K562 (cell line): ENCODE measurements at regions not wholly inside any gene's neighbourhood (a gene's known extent, or its start where the extent isn't known, plus 50 kb on each side); places are given as distances from the start of the nearest gene placed in this dataset.

Source experiments
- ATAC-seq: fragments of 200-7000 bp; cut with Tn5 transposase; 3 replicates; pipeline ENCODE4 v1.9.1; 2020; ENCODE audit warnings: moderate library complexity
- BruUV-seq: library from RNA; stranded (reverse); fragments of 400-500 nt; replicated peaks from 2 replicates; lab custom pipeline; 2021; lab: Mats Ljungman, UMichigan
- CTCF ChIA-PET: fragments of 300-600 bp; formaldehyde crosslinking; extraction: SDS; loops from one replicate; lab custom pipeline; 2021; ENCODE audit warnings: low intra/inter-chr PET ratio; lab: Yijun Ruan, JAX
- POLR2A ChIA-PET: fragments of 300-600, 350-650 bp; sonication (Branson Sonifier 250); formaldehyde crosslinking; extraction: SDS; loops from one replicate; lab custom pipeline; 2021; ENCODE audit warnings: antibody characterized with exemption, inconsistent platforms; lab: Yijun Ruan, JAX
- DNase-seq, 4 experiments: peaks; one replicate each; pipeline versions ENCODE4 v3.0.0 to v3.0.0-alpha.2; 2011 to 2018; ENCODE audit warnings: low spot score in 3 of 4, mixed read lengths in 3 of 4; ENCODE audit errors: extremely low read depth in 1 of 4
- FAIRE-seq: peaks from 2 replicates; lab custom pipeline; 2011; peaks lifted over from hg19 to GRCh38; lab: Jason Lieb, UNC
- H2AFZ ChIP-seq: 2 replicates; pipeline ENCODE4 v1.6.0; 2011; ENCODE audit warnings: low read depth, low read length, control low read depth, inconsistent platforms
- H3K27ac ChIP-seq: fragments of 200-600 bp; 3 replicates; pipeline ENCODE4 v1.8.0; 2011; ENCODE audit warnings: low read depth, mild to moderate bottlenecking, control low read depth, inconsistent platforms, low read length, moderate library complexity, mixed read lengths; ENCODE audit errors: extremely low read depth
- H3K27me3 ChIP-seq, 2 experiments: fragments of 300-600 bp in 1 of 2; 2 replicates in 1 of 2; 3 replicates in 1 of 2; pipeline versions ENCODE4 v1.6.0 to v1.8.0; 2011; ENCODE audit warnings: inconsistent platforms in 2 of 2, low read length in 2 of 2, mild to moderate bottlenecking in 1 of 2, mixed read lengths in 1 of 2, moderate library complexity in 1 of 2; ENCODE audit not compliant: control insufficient read depth in 2 of 2, insufficient read depth in 2 of 2
- H3K36me3 ChIP-seq: fragments of 300-600 bp; 3 replicates; pipeline ENCODE4 v1.8.0; 2011; ENCODE audit warnings: mild to moderate bottlenecking, low read length, inconsistent platforms; ENCODE audit not compliant: control insufficient read depth, insufficient read depth
- H3K4me1 ChIP-seq, 2 experiments: fragments of 200-600 bp in 1 of 2; replicated peaks in 1 of 2; 2 replicates in 1 of 2; 3 replicates in 1 of 2; pipeline versions ENCODE4 v1.5.1 to v1.8.0; 2011; ENCODE audit warnings: inconsistent platforms in 2 of 2, low read length in 2 of 2, mild to moderate bottlenecking in 1 of 2, mixed read lengths in 1 of 2, moderate library complexity in 1 of 2; ENCODE audit not compliant: control insufficient read depth in 2 of 2, insufficient read depth in 2 of 2
- H3K4me2 ChIP-seq: 2 replicates; pipeline ENCODE4 v1.6.1; 2011; ENCODE audit warnings: low read length, control low read depth, inconsistent platforms, mixed read lengths; ENCODE audit not compliant: insufficient read depth
- H3K4me3 ChIP-seq: fragments of 200-600 bp; sonication (generic), shearing (Covaris generic); 2 replicates; pipeline ENCODE4 v1.5.1; 2016; ENCODE audit warnings: control low read depth, inconsistent platforms
- H3K79me2 ChIP-seq: fragments of 200-600 bp; 3 replicates; pipeline ENCODE4 v1.8.0; 2011; ENCODE audit warnings: low read length, inconsistent platforms; ENCODE audit not compliant: control insufficient read depth, insufficient read depth
- H3K9ac ChIP-seq, 2 experiments: 2 replicates each; pipeline versions ENCODE4 v1.6.0 to v1.6.1; 2011; ENCODE audit warnings: low read depth in 2 of 2, low read length in 2 of 2, control low read depth in 1 of 2, inconsistent platforms in 1 of 2, mild to moderate bottlenecking in 1 of 2, mixed read lengths in 1 of 2; ENCODE audit not compliant: insufficient read depth in 1 of 2
- H3K9me1 ChIP-seq: one replicate; pipeline ENCODE4 v1.6.0; 2011; ENCODE audit warnings: inconsistent platforms, mild to moderate bottlenecking, low read length, moderate library complexity; ENCODE audit not compliant: control insufficient read depth, insufficient read depth
- H3K9me3 ChIP-seq: replicated peaks from 2 replicates; pipeline ENCODE4 v1.5.1; 2011; ENCODE audit warnings: low read depth, low read length, inconsistent platforms; ENCODE audit not compliant: control insufficient read depth, insufficient read depth
- H4K20me1 ChIP-seq: replicated peaks from 2 replicates; pipeline ENCODE4 v1.6.1; 2011; ENCODE audit warnings: low read length, inconsistent platforms, mixed read lengths; ENCODE audit not compliant: control insufficient read depth, insufficient read depth
- EP300 ChIP-seq: IDR thresholded peaks from 2 replicates; pipeline ENCODE4 v1.6.1; 2012; ENCODE audit warnings: low read length, improper control_type of control experiment
- FOXJ3 ChIP-seq: sonication (generic); formaldehyde crosslinking; IDR thresholded peaks from 2 replicates; pipeline ENCODE4 v1.4.0; 2020; ENCODE audit warnings: mild to moderate bottlenecking, missing genetic modification reagents
- GABPA ChIP-seq: fragments of 200-800 bp; sonication (Bioruptor generic); conservative IDR thresholded peaks from 2 replicates; pipeline ENCODE4 v1.6.1; 2016; ENCODE audit warnings: low read depth, missing genetic modification characterization, missing compliant biosample characterization
- MBD1 ChIP-seq: fragments of 250-450 bp; sonication (Bioruptor Pico); IDR thresholded peaks from 2 replicates; pipeline ENCODE4 v1.8.0; 2022; ENCODE audit warnings: inconsistent platforms
- PHB2 ChIP-seq: fragments of 450-650 bp; IDR thresholded peaks from 2 replicates; pipeline ENCODE4 v1.6.1; 2017; ENCODE audit warnings: low read depth
- SNAPC5 ChIP-seq: fragments of 250-450 bp; sonication (Bioruptor Pico); IDR thresholded peaks from 2 replicates; pipeline ENCODE4 v1.8.0; 2021; ENCODE audit warnings: moderate library complexity, mild to moderate bottlenecking, inconsistent platforms
- ZC3H4 ChIP-seq: sonication (generic); formaldehyde crosslinking; IDR thresholded peaks from 2 replicates; pipeline ENCODE4 v1.9.0; 2021; ENCODE audit warnings: missing genetic modification reagents, borderline replicate concordance
- ZNF165 ChIP-seq: fragments of 250-450 bp; sonication (Bioruptor Pico); IDR thresholded peaks from 2 replicates; pipeline ENCODE4 v1.4.0; 2020; ENCODE audit warnings: borderline replicate concordance
- ZNF197 ChIP-seq: fragments of 200-800 bp; sonication (Bioruptor generic); IDR thresholded peaks from 2 replicates; pipeline ENCODE4 v1.6.1; 2016; ENCODE audit warnings: low read depth, missing genetic modification characterization, missing compliant biosample characterization
- WGBS: fragments of 100-300 bp; shearing (Covaris generic); methylation state at CpG from one replicate; pipeline ENCODE4 v1.1.6; 2016; ENCODE audit warnings: low coverage, mixed read lengths; ENCODE audit not compliant: insufficient coverage; ENCODE audit errors: missing lambda C conversion rate; 5-methylcytosine and 5-hydroxymethylcytosine counted together
- in situ Hi-C: fragments of 300-500 bp; cut with MboI; formaldehyde crosslinking; loops from 4 replicates; pipeline ENCODE4 v1.15.0; 2018; ENCODE audit warnings: inconsistent platforms, mixed read lengths
- intact Hi-C: fragments of 100-400 bp; cut with micrococcal nuclease; formaldehyde crosslinking; loops from 2 replicates; pipeline ENCODE4 v1.14.2; 2022

- H3K4me2 ChIP-seq, result no peak overlapping the region
- no peaks in the 10 kb centered on the region for H3K4me1 ChIP-seq
- H3K27ac ChIP-seq, result no peak overlapping the region
- 3% methylated on average over 3 of the region's 3 CpGs for whole genome bisulfite sequencing
- intact Hi-C loops (no loop called here), in situ Hi-C loops (no loop called here)
- ChIA-PET POLR2A (no interaction called here), CTCF (no interaction called here)
- FAIRE-seq (no peak), DNase-seq (no peak), ATAC-seq (no peak)
- no peaks in the 10 kb centered on the region for H3K36me3 ChIP-seq
- H3K4me3 ChIP-seq, result no peak overlapping the region
- H3K79me2 ChIP-seq, result no peaks in the 10 kb centered on the region
- H4K20me1 ChIP-seq, result no peaks in the 10 kb centered on the region
- H3K27me3 ChIP-seq, result no peaks in the 10 kb centered on the region
- no peak overlapping the region for H3K9ac ChIP-seq
- H2AFZ ChIP-seq, result no peak overlapping the region
- TF ChIP-seq ZNF197 (CRISPR knock-in tag) (no peak), GABPA (tag) (no peak), MBD1 (CRISPR knock-in tag) (no peak), EP300 (no peak), PHB2 (no peak), FOXJ3 (no peak), ZNF165 (CRISPR knock-in tag) (no peak), SNAPC5 (CRISPR knock-in tag) (no peak), ZC3H4 (CRISPR knock-in tag) (no peak)
- no peaks in the 10 kb centered on the region for H3K9me3 ChIP-seq
- no peaks in the 10 kb centered on the region for H3K9me1 ChIP-seq
- BruUV-seq, result no TSS peak
These were observed 1323.2 kb downstream of the FSCB start for GRCh38 chr14:43183916-43184315.
